Left lobe of liver (tissue), 2 donors: ENCODE measurements at regions not wholly inside any gene's neighbourhood (a gene's known extent, or its start where the extent isn't known, plus 50 kb on each side); places are given as distances from the start of the nearest gene placed in this dataset.
"Not testable (repeated sequence)": the region's sequence is repeated elsewhere in the genome, so short reads cannot be mapped to it uniquely, and the experiment has no call there.

Experiments
- ATAC-seq: fragments of 200-7000 bp; cut with Tn5 transposase; one replicate; pipeline ENCODE4 v1.9.1; 2020; ENCODE audit warnings: mild to moderate bottlenecking, moderate library complexity
- DNase-seq: peaks from one replicate; pipeline ENCODE4 v3.0.0-alpha.2; 2020; ENCODE audit warnings: low spot score
- donor health status: DM: no; HTN: no; CAD: no; lungs with moderate emphysema.
- donor health status: DM: no; HTN: yes; CAD: no.

GRCh38 chr1:208682664-208683013, 438.5 kb upstream of the PLXNA2 start:
- no peak for ATAC-seq
- DNase-seq: no peak

GRCh38 chr1:208683141-208683540, 439.0 kb upstream of the PLXNA2 start:
- DNase-seq: no peak
- no peak for ATAC-seq

DNA sequence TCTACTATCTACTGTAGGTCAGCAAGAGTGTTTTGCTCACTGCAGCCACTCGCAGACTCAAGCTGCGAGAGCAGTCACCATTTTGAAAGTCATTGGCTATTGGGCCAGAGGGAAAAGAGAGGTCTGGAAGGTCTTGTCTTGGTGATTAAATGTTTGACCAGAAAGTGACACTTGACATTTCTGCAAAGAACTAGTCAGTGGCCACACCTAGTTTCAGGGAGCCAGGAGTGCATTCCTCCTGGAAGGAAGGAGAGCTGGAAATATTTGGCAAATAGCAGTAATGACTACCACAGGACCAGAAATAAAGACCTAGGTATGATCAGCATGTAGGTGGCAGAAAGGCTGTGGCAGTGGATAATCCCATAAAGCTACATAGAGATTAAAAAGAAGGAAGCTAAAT, 440.0 kb upstream of the PLXNA2 start:
- no peak for ATAC-seq

GRCh38 chr1:208686592-208686991, 442.4 kb upstream of the PLXNA2 start:
- DNase-seq (no peak), ATAC-seq (no peak)

More for the DNA sequence above, 440.0 kb upstream of the PLXNA2 start:
- DNase-seq: no peak

GRCh38 chr1:208688656-208689315, 444.6 kb upstream of the PLXNA2 start:
- DNase-seq (no peak), ATAC-seq (no peak)

GRCh38 chr1:208691012-208691411, 446.8 kb upstream of the PLXNA2 start:
- ATAC-seq: no peak
- DNase-seq: no peak

GRCh38 chr1:208709981-208710380, 465.8 kb upstream of the PLXNA2 start:
- ATAC-seq (no peak), DNase-seq (no peak)

GRCh38 chr1:208714323-208714722, 470.1 kb upstream of the PLXNA2 start:
- no peak for ATAC-seq
- DNase-seq: no peak

GRCh38 chr1:208717525-208717924, 473.3 kb upstream of the PLXNA2 start:
- ATAC-seq (no peak), DNase-seq (no peak)

GRCh38 chr1:208722592-208722991, 478.4 kb upstream of the PLXNA2 start:
- ATAC-seq (no peak), DNase-seq (no peak)

DNA sequence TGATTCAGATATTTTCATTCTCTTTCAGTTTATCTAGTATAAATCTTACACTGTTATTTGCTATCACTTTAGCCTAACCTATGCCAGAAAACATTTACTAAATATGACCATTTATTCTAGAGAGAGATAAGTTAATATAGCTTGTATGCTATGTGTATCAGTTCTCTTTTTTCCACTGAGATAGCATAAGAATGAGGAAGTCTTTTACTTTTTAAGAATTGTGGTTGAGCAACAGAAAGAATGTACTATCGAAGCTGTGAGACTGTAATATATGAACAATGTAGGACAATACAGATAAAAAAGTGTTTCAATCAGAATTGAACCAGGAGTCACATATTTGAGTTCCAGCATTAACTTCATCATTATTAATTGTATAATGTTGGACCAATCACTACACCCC, 479.9 kb upstream of the PLXNA2 start:
- no peak for DNase-seq
- ATAC-seq: no peak

- no peak for ATAC-seq
- no peak for DNase-seq
Measured at GRCh38 chr1:208728815-208729214, 484.6 kb upstream of the PLXNA2 start.

DNA sequence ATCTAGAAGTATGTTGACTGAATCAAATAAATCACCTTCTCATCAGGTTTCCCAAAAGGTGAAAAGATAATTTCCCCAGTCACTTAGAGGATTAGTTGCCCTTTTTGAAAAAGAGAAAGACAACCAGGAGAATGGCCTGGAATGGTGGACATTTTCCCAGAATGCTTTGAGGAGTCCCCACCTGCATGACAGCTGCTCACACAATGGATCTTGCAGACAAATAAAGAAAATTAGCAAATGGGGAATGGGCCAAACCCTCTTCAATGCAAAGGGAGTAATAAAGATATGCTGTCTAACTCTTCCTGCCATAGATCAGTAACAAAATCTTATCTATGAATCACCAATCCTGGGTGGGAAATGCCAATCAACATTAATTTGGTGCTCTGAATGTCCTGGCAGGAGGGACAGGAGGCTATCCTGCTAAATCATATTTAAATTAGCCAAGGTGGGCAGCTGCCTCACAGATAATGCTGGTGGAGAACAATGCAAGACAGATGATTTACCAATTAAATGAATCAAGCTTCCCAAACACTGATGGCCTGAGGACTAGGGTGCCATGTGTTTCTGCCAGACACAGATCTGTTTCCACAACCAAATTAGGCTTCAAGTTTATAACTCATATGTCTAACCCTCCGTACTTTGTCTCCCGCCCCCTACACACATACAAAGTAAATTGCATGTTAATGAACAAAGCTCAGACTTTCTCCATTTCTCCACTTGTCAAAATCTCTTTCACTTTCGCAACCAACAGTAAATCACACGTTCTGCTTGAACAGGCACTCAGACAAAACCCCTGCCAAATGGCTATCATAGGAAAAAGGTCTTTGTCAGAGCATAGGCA, 488.0 kb upstream of the PLXNA2 start:
- peak; percentile 69 for ATAC-seq

GRCh38 chr1:208737161-208737560, 493.0 kb upstream of the PLXNA2 start:
- DNase-seq (no peak), ATAC-seq (no peak)

More for the DNA sequence above, 488.0 kb upstream of the PLXNA2 start:
- DNase-seq: no peak

- ATAC-seq (no peak), DNase-seq (no peak)
Measured at GRCh38 chr1:208737922-208738321, 493.7 kb upstream of the PLXNA2 start.

DNA sequence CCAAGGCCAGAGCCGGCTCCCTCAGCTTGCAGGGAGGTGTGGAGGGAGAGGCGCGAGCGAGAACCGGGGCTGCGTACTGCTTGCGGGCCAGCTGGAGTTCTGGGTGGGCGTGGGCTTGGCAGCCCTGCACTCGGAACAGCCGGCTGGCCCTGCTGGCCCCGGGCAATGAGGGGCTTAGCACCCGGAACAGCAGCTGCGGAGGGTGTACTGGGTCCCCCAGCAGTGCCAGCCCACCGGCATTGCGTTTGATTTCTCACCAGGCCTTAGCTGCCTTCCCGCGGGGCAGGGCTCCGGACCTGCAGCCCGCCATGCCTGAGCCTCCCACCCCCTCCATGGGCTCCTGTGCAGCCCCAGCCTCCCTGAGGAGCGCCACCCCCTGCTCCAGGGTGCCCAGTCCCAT, 495.5 kb upstream of the PLXNA2 start:
- DNase-seq, ATAC-seq: not testable (repeated sequence)

- DNase-seq: no peak
- ATAC-seq: no peak
Measured at GRCh38 chr1:208741296-208741695, 497.1 kb upstream of the PLXNA2 start.

DNA sequence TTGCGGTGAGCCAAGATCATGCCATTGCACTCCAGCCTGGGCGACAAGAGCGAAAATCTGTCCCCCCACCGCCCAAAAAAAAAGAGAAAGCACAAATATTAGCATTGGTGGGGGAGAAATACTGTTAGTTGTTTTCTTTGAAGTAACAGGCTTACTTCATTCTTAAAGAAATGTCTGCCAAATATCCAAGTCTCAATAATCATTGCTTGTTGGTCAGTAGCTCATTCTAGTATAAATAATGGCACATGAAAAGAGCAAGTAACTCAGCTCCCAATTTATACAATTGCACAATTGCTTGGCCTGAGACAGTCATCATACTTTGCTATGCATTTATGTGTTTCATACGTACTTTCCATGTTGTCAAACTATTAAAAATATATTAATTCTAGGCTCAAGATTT, 499.2 kb upstream of the PLXNA2 start:
- no peak for DNase-seq
- no peak for ATAC-seq

GRCh38 chr1:208747979-208748378, 503.8 kb upstream of the PLXNA2 start:
- ATAC-seq (no peak), DNase-seq (no peak)

GRCh38 chr1:208748387-208749165, 504.4 kb upstream of the PLXNA2 start:
- ATAC-seq: no peak
- no peak for DNase-seq

- DNase-seq: no peak
- no peak for ATAC-seq
Measured at GRCh38 chr1:208756339-208756981, 512.3 kb upstream of the PLXNA2 start.
